ENCODE measurements at regions not wholly inside any gene's neighbourhood (a gene's known extent, or its start where the extent isn't known, plus 50 kb on each side); places are given as distances from the start of the nearest gene placed in this dataset.

GRCh38 chr6:12593771-12594529, 122.6 kb upstream of the PHACTR1 start:
- TF ChIP-seq POLR2A (IDR thresholded peaks at IDR 0.05; ENCODE audit: low read length) (no peak), GATA1 (IDR thresholded peaks at IDR 0.05; ENCODE audit: low read depth, low read length) (no peak)
